Coronary artery (tissue), 2 donors: ENCODE measurements at regions not wholly inside any gene's neighbourhood (a gene's known extent, or its start where the extent isn't known, plus 50 kb on each side); places are given as distances from the start of the nearest gene placed in this dataset.

Experiments
- DNase-seq: peaks from one replicate; pipeline ENCODE4 v3.0.0-alpha.2; 2017; ENCODE audit warnings: low spot score
- H3K27ac ChIP-seq, 2 donors: fragments of 200-600 bp; sonication (generic); one replicate each; pipeline ENCODE4 v1.5.1; 2016 to 2019
- H3K4me3 ChIP-seq: fragments of 200-600 bp; sonication (generic); 2 replicates; pipeline ENCODE4 v1.5.1; 2016; ENCODE audit warnings: mild to moderate bottlenecking, moderate library complexity
- TF ChIP-seq, protein P1 (sequence below): fragments of 200-600 bp; sonication (generic); IDR thresholded peaks from one replicate; pipeline ENCODE4 v1.5.1; 2019; ENCODE audit warnings: antibody characterized with exemption

DNA sequence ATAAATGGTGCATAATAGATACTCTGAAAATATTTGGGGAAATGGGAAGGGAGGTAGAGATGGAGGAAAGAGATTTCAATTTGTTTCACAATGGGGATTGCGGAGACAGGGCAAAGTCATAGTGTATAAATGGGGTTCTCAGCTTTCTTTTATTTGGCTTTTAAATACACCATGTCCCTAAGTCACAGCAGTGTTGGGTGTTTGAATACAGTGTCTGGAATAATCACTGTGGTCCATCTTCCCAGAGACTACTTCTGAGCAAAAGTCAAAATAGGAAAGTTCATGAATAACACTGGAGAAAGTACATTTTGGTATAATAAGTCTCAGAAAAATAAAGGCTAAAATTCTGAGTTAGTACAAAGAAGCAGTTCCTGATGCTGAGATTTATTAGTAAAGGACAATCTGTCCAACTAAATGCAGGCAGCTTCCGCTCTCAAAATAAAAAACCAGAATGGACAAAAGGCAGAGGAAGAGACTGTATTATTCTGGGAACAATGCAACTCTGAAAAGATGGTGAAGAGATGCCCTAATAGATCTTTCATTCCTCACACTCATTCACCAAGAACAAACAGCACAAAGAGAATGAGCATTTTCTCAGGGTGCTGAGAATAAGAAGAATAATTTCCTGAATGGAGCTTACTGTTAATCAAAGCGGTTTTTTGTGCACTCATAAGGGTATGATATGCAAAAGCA lies 295.4 kb upstream of the PIK3C3 start:
- Histone ChIP-seq H3K27ac (no peak overlapping the region), H3K4me3 (no peak overlapping the region)
- no peak for DNase-seq
- TF ChIP-seq, protein P1, sequence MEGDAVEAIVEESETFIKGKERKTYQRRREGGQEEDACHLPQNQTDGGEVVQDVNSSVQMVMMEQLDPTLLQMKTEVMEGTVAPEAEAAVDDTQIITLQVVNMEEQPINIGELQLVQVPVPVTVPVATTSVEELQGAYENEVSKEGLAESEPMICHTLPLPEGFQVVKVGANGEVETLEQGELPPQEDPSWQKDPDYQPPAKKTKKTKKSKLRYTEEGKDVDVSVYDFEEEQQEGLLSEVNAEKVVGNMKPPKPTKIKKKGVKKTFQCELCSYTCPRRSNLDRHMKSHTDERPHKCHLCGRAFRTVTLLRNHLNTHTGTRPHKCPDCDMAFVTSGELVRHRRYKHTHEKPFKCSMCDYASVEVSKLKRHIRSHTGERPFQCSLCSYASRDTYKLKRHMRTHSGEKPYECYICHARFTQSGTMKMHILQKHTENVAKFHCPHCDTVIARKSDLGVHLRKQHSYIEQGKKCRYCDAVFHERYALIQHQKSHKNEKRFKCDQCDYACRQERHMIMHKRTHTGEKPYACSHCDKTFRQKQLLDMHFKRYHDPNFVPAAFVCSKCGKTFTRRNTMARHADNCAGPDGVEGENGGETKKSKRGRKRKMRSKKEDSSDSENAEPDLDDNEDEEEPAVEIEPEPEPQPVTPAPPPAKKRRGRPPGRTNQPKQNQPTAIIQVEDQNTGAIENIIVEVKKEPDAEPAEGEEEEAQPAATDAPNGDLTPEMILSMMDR, result no peak

DNA sequence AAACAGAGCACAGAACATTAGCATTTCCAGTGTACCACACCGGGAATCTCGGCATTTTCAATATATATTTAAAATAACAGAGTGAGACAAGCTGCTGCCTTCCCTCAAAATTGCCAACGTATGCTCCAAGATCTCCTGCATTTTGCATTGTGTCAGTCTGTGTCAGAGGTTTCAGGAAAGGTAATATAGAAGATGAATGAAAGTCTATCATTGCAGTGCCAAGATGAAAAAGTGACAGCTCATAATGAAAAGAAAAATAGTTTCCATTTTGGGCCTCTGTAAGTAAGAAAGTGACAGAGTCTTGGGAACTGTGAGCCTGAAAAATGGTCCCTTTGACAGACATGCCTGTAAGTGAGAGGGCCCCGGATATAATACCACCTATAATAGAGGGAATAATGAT lies 297.8 kb upstream of the PIK3C3 start:
- no peak for DNase-seq
- TF ChIP-seq, protein P1, result no peak
- H3K27ac ChIP-seq, result no peak overlapping the region
- no peak overlapping the region for H3K4me3 ChIP-seq

DNA sequence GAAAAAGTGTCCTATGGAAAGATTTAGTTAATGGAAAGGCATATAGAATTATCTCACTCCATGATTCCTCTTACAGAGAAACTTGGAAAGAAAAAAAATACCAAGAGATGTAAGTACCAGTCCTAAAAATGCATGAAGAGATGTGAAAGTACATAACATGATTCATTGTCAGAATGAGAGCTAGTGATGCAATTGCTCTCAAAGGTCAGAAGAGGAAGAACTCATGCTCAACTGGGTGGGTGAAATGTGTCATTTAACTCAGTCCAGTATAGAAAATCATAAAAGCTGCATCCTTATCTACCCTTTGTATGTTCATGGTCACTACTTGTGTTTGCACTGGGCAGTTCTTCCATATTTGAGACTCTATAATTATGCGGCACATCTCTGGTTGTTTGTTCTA lies 300.0 kb upstream of the PIK3C3 start:
- no peak overlapping the region for H3K4me3 ChIP-seq
- TF ChIP-seq, protein P1, result no peak
- no peak overlapping the region for H3K27ac ChIP-seq
- DNase-seq, result no peak

DNA sequence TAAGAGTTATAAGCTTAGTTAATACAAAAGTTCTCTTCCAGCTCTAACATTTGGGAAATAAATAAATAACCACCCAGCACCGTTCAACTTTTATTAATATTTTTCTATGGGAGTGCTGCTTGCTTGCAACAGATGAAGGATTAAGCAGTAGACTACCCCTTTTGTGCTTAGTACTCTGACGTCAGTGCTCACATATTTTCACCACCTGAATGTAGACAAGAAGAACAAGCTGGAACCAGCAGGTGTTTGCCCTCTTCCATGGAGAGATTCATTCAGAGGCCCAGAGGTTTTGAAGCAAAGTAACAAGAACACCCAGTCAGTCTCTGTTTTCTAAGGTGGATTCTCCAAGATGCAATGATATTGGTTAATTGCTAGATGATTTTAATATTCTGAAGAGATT lies 307.1 kb upstream of the PIK3C3 start:
- no peak overlapping the region for H3K4me3 ChIP-seq
- TF ChIP-seq, protein P1, result no peak

DNA sequence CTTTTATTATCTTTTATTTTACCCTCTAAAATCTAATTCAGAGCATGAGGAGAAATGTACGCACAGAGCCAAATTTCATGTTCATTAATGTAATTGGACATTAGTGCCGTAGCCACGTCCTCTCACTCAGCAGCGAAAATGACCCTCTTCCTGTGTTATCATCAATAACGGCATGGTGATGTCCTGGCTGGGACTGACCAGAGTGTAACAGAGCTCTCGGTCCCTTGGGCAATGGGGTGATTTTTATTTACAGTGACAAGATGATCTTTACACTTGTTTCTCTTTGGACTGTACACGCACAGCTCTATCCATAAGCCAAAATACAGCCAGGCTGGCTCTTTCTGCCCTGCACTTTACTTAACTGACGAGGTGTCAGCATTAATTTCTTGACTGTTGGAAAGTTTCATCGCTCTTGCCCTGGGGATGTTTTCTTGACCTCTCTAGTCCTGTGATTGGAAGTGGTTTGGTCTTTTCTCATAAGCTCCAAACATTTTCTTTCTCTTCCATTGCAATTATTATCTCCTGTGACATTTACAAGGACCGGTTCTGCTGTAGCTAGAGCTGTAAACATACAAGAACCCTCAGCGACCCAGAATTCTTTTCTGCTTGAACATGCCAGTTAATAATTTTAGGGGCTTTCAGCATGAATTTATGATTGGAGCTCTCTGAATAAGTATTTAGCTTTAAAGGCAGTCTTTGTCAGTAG lies 308.0 kb upstream of the PIK3C3 start:
- DNase-seq, result no peak
- Histone ChIP-seq H3K4me3 (no peak overlapping the region), H3K27ac (no peak overlapping the region)
- TF ChIP-seq, protein P1, result no peak

More for the DNA sequence above, 307.1 kb upstream of the PIK3C3 start:
- DNase-seq, result no peak
- no peak overlapping the region for H3K27ac ChIP-seq

DNA sequence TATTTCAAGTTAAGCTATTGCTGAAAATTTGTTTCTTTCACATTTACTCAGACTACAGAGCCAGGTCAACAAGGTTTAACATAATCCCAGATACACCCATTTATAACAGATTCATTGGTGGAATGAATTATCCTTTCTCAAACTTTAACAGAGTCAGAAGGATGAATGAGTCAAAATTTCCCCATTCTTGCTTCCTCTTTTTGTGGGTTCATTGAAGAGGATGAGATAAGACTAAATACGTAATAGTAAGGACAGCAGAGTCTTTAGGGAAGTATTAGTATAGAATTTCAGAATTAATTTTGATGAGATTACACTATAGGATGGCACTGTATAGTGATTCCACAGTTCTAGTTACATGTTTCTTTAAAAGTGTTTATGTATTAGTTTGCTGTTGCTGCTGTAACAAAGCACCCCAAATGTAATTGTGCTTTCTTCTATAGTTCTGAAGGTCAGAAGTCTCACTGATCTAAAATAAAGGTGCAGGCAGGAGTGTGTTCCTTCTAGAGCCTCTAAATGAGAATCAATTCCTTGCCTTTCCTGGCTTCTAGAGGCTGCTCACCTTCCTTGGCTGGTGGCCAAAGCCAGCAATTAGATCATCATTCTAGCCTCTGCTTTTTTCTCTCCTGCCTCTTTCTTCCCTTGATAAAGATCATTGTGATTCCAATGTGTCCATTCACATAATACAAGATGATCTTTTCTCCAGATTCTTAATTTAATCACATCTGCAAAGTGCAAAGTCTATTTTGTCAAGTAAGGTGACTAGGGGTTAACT lies 309.3 kb upstream of the PIK3C3 start:
- no peak overlapping the region for H3K4me3 ChIP-seq
- no peak overlapping the region for H3K27ac ChIP-seq
- TF ChIP-seq, protein P1, result no peak

More for the DNA sequence above, 309.3 kb upstream of the PIK3C3 start:
- no peak for DNase-seq
